HPDE6-E6E7 (cell line): ENCODE measurements at regions not wholly inside any gene's neighbourhood (a gene's known extent, or its start where the extent isn't known, plus 50 kb on each side); places are given as distances from the start of the nearest gene placed in this dataset.
"Not testable (repeated sequence)": the region's sequence is repeated elsewhere in the genome, so short reads cannot be mapped to it uniquely, and the experiment has no call there.

ENCODE experiments used
- DNase-seq: peaks from one replicate; pipeline ENCODE4 v3.0.0; 2011; ENCODE audit warnings: missing footprints; ENCODE audit errors: extremely low spot score

GRCh38 chr4:186813377-186814068 is 89.9 kb upstream of the FAT1 start:
- no peak for DNase-seq

GRCh38 chr4:186814535-186815070 is 90.9 kb upstream of the FAT1 start:
- no peak for DNase-seq

GRCh38 chr4:186819342-186820086 is 95.9 kb upstream of the FAT1 start:
- DNase-seq, result no peak

GRCh38 chr4:186820391-186820891 is 96.8 kb upstream of the FAT1 start:
- DNase-seq, result no peak

GRCh38 chr4:186823989-186824388 is 100.3 kb upstream of the FAT1 start:
- DNase-seq, result no peak

- no peak for DNase-seq
These were observed 101.4 kb upstream of the FAT1 start for GRCh38 chr4:186825069-186825468.

- no peak for DNase-seq
These were observed 102.3 kb upstream of the FAT1 start for GRCh38 chr4:186826006-186826405.

GRCh38 chr4:186826846-186827533 is 103.3 kb upstream of the FAT1 start:
- DNase-seq, result no peak

- DNase-seq, result no peak
These were observed 103.9 kb upstream of the FAT1 start for GRCh38 chr4:186827534-186827897.

GRCh38 chr4:186829097-186829496 is 105.4 kb upstream of the FAT1 start:
- no peak for DNase-seq

- DNase-seq, result peak; percentile 39
These were observed 106.2 kb upstream of the FAT1 start for GRCh38 chr4:186829740-186830449.

GRCh38 chr4:186831574-186831973 is 107.9 kb upstream of the FAT1 start:
- peak; percentile 40 for DNase-seq

- no peak for DNase-seq
These were observed 109.2 kb upstream of the FAT1 start for GRCh38 chr4:186832906-186833305.

GRCh38 chr4:186837463-186837862 is 113.8 kb upstream of the FAT1 start:
- not testable (repeated sequence) for DNase-seq

GRCh38 chr4:186838295-186838694 is 114.6 kb upstream of the FAT1 start:
- DNase-seq, result no peak

GRCh38 chr4:186839122-186840037 is 115.7 kb upstream of the FAT1 start:
- no peak for DNase-seq

GRCh38 chr4:186840222-186840701 is 116.6 kb upstream of the FAT1 start:
- no peak for DNase-seq

- DNase-seq, result no peak
These were observed 117.2 kb upstream of the FAT1 start for GRCh38 chr4:186840771-186841301.

- no peak for DNase-seq
These were observed 120.5 kb upstream of the FAT1 start for GRCh38 chr4:186844059-186844681.
